Psoas muscle (tissue), 7 donors: ENCODE measurements at regions not wholly inside any gene's neighbourhood (a gene's known extent, or its start where the extent isn't known, plus 50 kb on each side); places are given as distances from the start of the nearest gene placed in this dataset.

ENCODE experiments used
- ATAC-seq, 4 donors: fragments of 200-7000 bp; cut with Tn5 transposase; one replicate each; pipeline ENCODE4 v1.9.1; 2020; ENCODE audit warnings: moderate library complexity in 3 of 4, mild to moderate bottlenecking in 2 of 4
- DNase-seq, 2 donors: peaks; one replicate each; pipeline ENCODE4 v3.0.0-alpha.2; 2020
- H3K27ac ChIP-seq: fragments of 200-600 bp; one replicate; pipeline ENCODE4 v1.8.0; 2022
- H3K27me3 ChIP-seq, 3 donors: fragments of 200-600 bp in 1 of 3; one replicate each; pipeline versions ENCODE4 v1.6.1 to v1.8.0; 2013 to 2022; ENCODE audit warnings: low read length in 2 of 3, mild to moderate bottlenecking in 2 of 3, moderate library complexity in 1 of 3; ENCODE audit not compliant: insufficient read depth in 3 of 3
- H3K36me3 ChIP-seq, 2 donors: fragments of 200-600 bp in 1 of 2; one replicate each; pipeline versions ENCODE4 v1.6.1 to v1.8.0; 2013 to 2022; ENCODE audit warnings: low read depth in 1 of 2, mild to moderate bottlenecking in 1 of 2, moderate library complexity in 1 of 2; ENCODE audit not compliant: insufficient read depth in 1 of 2
- H3K4me1 ChIP-seq: fragments of 200-600 bp; one replicate; pipeline ENCODE4 v1.8.0; 2022
- H3K4me3 ChIP-seq: fragments of 200-600 bp; one replicate; pipeline ENCODE4 v1.8.0; 2022; ENCODE audit warnings: mild to moderate bottlenecking
- H3K9me3 ChIP-seq: fragments of 200-600 bp; one replicate; pipeline ENCODE4 v1.8.0; 2022
- WGBS, 3 donors: extraction: QIAGEN DNeasy Blood & Tissue Kit; methylation state at CpG; one replicate each; pipeline versions ENCODE4 v1.1.6 to v1.1.7; 2013; 5-methylcytosine and 5-hydroxymethylcytosine counted together
- intact Hi-C, 2 donors: fragments of 100-400 bp; cut with DNase I; formaldehyde crosslinking; loops; one replicate each; pipeline versions ENCODE4 v1.11.0 to v1.14.2; 2022
- TF ChIP-seq, protein P1 (sequence below): fragments of 200-600 bp; IDR thresholded peaks from one replicate; pipeline ENCODE4 v1.8.0; 2022; ENCODE audit warnings: antibody characterized with exemption
- donor health status: healthy with polysubstance abuse.
- donor health status: DM: no; HTN: no; CAD: no; lungs with moderate emphysema.
- donor health status: Bipolar disorder and iron deficiency.
- donor health status: healthy.
- donor health status: DM: yes; HTN: yes; CAD: no.
- donor health status: DM: no; HTN: no; CAD: no.
- donor health status: DM: yes; HTN: yes; CAD: no.

DNA sequence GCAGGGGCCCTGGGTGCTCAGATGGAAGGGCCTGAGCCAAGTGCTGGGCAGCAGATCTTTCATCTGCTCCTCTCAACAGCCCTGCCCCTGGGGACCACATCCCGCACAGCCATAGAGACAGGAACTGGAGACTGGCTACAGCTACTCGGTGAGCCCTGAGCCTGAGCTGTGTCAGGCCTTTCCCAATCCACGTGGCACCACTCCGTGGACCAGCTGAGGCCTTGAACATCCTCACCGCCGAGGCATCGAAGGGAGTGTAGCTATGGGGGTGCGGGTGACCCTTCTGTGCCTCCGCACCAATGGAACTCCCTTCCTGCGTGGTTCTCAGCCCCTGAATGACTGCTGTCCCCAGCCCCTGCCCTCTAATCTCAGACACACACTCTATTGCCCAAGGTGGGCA is 362.7 kb upstream of the SHH start:
- no peak for ATAC-seq
- Histone ChIP-seq H3K27ac (no peak overlapping the region), H3K27me3 (no peaks in the 10 kb centered on the region), H3K4me1 (no peaks in the 10 kb centered on the region), H3K9me3 (no peaks in the 10 kb centered on the region), H3K4me3 (no peak overlapping the region), H3K36me3 (no peaks in the 10 kb centered on the region)
- 76 to 82% (median 80%) methylated on average over 10 of the region's 10 CpGs for WGBS, 3 donors
- no peak for DNase-seq
- TF ChIP-seq, protein P1, sequence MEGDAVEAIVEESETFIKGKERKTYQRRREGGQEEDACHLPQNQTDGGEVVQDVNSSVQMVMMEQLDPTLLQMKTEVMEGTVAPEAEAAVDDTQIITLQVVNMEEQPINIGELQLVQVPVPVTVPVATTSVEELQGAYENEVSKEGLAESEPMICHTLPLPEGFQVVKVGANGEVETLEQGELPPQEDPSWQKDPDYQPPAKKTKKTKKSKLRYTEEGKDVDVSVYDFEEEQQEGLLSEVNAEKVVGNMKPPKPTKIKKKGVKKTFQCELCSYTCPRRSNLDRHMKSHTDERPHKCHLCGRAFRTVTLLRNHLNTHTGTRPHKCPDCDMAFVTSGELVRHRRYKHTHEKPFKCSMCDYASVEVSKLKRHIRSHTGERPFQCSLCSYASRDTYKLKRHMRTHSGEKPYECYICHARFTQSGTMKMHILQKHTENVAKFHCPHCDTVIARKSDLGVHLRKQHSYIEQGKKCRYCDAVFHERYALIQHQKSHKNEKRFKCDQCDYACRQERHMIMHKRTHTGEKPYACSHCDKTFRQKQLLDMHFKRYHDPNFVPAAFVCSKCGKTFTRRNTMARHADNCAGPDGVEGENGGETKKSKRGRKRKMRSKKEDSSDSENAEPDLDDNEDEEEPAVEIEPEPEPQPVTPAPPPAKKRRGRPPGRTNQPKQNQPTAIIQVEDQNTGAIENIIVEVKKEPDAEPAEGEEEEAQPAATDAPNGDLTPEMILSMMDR = no peak
- intact Hi-C loops = no loop called here

DNA sequence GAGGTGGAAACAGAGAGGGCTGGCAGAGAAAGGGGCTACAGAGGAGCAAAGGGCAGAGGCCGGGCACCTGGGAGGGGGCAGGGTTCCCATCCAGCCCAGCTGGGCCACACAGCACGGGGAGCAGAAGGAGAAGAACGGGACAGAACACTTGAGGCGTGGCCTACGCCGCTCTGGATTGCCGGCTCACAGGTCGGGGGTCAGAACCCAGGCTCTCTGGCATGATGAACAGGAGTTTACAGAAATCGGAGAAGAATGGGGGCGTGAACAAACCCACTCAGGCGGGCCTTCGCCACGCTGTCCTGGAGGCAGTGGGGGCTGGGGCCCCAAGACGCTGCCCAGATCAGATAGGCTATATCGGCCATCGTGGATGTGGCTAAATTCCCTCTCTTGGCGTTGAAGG is 362.2 kb upstream of the SHH start:
- ATAC-seq = no peak
- DNase-seq = no peak
- TF ChIP-seq, protein P1 = no peak
- Histone ChIP-seq H3K4me3 (no peak overlapping the region), H3K27me3 (no peaks in the 10 kb centered on the region), H3K36me3 (no peaks in the 10 kb centered on the region), H3K4me1 (no peaks in the 10 kb centered on the region), H3K27ac (no peak overlapping the region), H3K9me3 (no peaks in the 10 kb centered on the region)
- WGBS, 3 donors = 84 to 87% (median 86%) methylated on average over 17 of the region's 17 CpGs
- intact Hi-C loops = no loop called here

DNA sequence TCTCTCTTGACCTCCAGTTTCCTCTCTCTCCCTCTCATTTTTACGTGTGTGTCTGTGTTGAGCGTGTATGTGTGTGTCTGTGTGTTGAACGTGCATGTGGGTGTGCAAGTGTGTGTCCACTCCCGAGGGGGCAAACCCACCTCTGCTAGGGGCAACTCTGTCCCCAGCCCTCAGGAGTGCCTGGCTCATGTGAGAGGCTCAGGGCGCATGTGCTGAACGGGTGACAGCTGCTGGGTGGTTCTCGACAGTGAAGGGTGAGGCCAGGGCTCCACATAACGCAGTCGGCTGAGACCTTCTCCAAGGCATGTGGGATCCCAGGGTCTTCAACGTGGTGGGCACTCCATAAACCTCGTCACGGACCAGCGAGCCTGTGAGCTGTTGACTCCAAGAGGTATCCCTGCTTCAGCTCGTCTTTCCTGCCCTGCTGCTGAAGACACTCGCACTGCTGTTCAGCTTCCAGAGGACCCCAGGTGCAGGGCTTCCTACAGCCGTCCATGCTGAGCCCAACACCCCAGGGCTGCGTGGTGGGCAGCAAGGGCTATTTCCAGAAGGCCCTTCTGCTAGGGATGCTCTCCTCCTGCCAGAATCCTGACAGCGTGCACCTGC is 361.6 kb upstream of the SHH start:
- H3K27me3 ChIP-seq = no peaks in the 10 kb centered on the region
- no peak for ATAC-seq

DNA sequence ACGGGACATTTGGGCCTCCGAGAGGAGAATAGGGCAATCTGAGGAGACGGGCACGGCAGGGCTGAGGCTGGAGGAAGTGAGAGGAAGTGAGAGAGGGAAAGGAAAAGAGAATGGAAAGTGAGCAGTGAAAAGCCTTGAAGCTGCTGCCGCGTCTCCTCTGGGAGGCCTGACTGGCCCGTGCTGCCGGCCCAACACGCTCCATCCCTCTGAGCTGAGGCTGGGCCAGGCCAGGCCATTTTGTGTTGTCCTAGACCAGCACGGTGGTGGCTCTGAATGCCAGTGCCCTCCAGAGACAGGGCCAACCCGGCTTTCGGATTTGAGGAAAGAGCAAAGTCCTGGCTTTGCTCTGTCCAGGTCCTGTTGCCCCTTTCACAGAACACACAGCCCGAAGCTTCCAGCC is 361.1 kb upstream of the SHH start:
- Histone ChIP-seq H3K27me3 (no peaks in the 10 kb centered on the region), H3K9me3 (no peaks in the 10 kb centered on the region), H3K4me1 (no peaks in the 10 kb centered on the region), H3K36me3 (no peaks in the 10 kb centered on the region), H3K27ac (no peak overlapping the region), H3K4me3 (no peak overlapping the region)
- DNase-seq (no peak), ATAC-seq (no peak)
- TF ChIP-seq, protein P1 = no peak
- intact Hi-C loops = no loop called here
- WGBS, 3 donors = 59 to 64% (median 61%) methylated on average over 13 of the region's 13 CpGs

More for the DNA sequence above, 361.6 kb upstream of the SHH start:
- DNase-seq = no peak
- Histone ChIP-seq H3K27ac (no peak overlapping the region), H3K4me3 (no peak overlapping the region), H3K36me3 (no peaks in the 10 kb centered on the region), H3K9me3 (no peaks in the 10 kb centered on the region), H3K4me1 (no peaks in the 10 kb centered on the region)
- TF ChIP-seq, protein P1 = no peak
- intact Hi-C loops = no loop called here
- WGBS, 3 donors = 70 to 76% (median 72%) methylated on average over 18 of the region's 18 CpGs

DNA sequence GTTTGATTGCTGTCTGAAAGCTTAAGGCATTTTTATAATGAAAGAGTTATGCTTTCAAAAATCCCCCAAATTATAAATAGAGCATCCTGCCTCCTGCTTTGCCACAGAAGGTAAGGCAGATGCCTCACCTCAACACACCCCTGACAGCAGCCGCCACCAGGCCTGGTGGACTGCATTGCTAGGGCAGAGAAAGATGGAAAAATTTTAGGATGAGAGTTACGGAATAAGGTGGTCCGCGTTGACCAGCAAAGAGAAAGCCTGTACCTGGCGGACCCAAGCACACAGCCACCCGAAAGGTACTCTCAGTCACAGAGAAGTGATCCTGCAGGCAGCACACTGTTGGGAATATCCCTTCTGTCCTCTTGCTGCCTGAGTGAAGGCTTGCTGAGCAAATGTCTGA is 360.4 kb upstream of the SHH start:
- WGBS, 3 donors = 78 to 87% (median 81%) methylated on average over 6 of the region's 6 CpGs
- Histone ChIP-seq H3K4me3 (no peak overlapping the region), H3K4me1 (no peaks in the 10 kb centered on the region), H3K9me3 (no peaks in the 10 kb centered on the region), H3K36me3 (no peaks in the 10 kb centered on the region), H3K27ac (no peak overlapping the region), H3K27me3 (no peaks in the 10 kb centered on the region)
- TF ChIP-seq, protein P1 = no peak
- intact Hi-C loops = no loop called here
- ATAC-seq = no peak
- DNase-seq = no peak
